Activated B cell treated with CpG ODN at 0.5 μM for 24 hours (primary cell): ENCODE measurements at regions not wholly inside any gene's neighbourhood (a gene's known extent, or its start where the extent isn't known, plus 50 kb on each side); places are given as distances from the start of the nearest gene placed in this dataset.
"Not testable (repeated sequence)": the region's sequence is repeated elsewhere in the genome, so short reads cannot be mapped to it uniquely, and the experiment has no call there.

Source experiments
- ATAC-seq: fragments of 200-7000 bp; cut with Tn5 transposase; one replicate; pipeline ENCODE4 v1.10.0; 2021; ENCODE audit warnings: low read depth, mild to moderate bottlenecking, moderate library complexity
- CTCF ChIA-PET: fragments of 350-600 bp; sonication (Branson Sonifier 250); formaldehyde crosslinking; loops from one replicate; lab custom pipeline; 2021; ENCODE audit warnings: antibody characterized with exemption; lab: Charles Lee
- POLR2A ChIA-PET: fragments of 350-600 bp; sonication (Branson Sonifier 250); formaldehyde crosslinking; loops from one replicate; lab custom pipeline; 2021; ENCODE audit warnings: antibody characterized with exemption; lab: Charles Lee
- DNase-seq: peaks from one replicate; pipeline ENCODE4 v3.0.0; 2022
- H3K27ac Mint-ChIP-seq: one replicate; pipeline ENCODE4 v1.8.0; 2020; ENCODE audit warnings: mixed read lengths
- H3K27me3 Mint-ChIP-seq: one replicate; pipeline ENCODE4 v1.8.0; 2021; ENCODE audit warnings: mixed read lengths
- H3K36me3 Mint-ChIP-seq: one replicate; pipeline ENCODE4 v1.8.0; 2021; ENCODE audit warnings: low read depth, mixed read lengths
- H3K4me1 Mint-ChIP-seq: one replicate; pipeline ENCODE4 v1.8.0; 2021; ENCODE audit warnings: mixed read lengths
- H3K4me3 Mint-ChIP-seq: one replicate; pipeline ENCODE4 v1.8.0; 2020; ENCODE audit warnings: mild to moderate bottlenecking, mixed read lengths
- H3K9me3 Mint-ChIP-seq: one replicate; pipeline ENCODE4 v1.8.0; 2020; ENCODE audit warnings: mixed read lengths
- CTCF ChIP-seq: fragments of 200-600 bp; IDR thresholded peaks from one replicate; pipeline ENCODE4 v1.8.0; 2022; ENCODE audit warnings: antibody characterized with exemption, mild to moderate bottlenecking
- intact Hi-C: fragments of 100-400 bp; cut with micrococcal nuclease; formaldehyde crosslinking; loops from one replicate; pipeline ENCODE4 v1.15.1; 2024

- Mint-ChIP-seq H3K36me3 (no peaks in the 10 kb centered on the region), H3K4me1 (peaks cover 19% of the 10 kb centered on the region), H3K27ac (no peak overlapping the region), H3K9me3 (no peaks in the 10 kb centered on the region), H3K27me3 (no peaks in the 10 kb centered on the region), H3K4me3 (no peak overlapping the region)
- no peak for TF ChIP-seq CTCF
- CTCF ChIA-PET: no interaction called here
- POLR2A ChIA-PET: no interaction called here
- ATAC-seq (no peak), DNase-seq (no peak)
- intact Hi-C loops: no loop called here
These were observed 1667.8 kb downstream of the MRPL39 start for GRCh38 chr21:23939369-23940065.

GRCh38 chr21:23936991-23937390, 1670.3 kb downstream of the MRPL39 start:
- ChIA-PET CTCF (interaction anchor here (1.3 kb wide), 1 partner anchor 32 kb away, joined by 3 read pairs; no protein-coding TSS in a partner anchor), POLR2A (no interaction called here)
- Mint-ChIP-seq H3K9me3 (no peaks in the 10 kb centered on the region), H3K4me1 (peaks cover 19% of the 10 kb centered on the region), H3K4me3 (peak overlapping the region; percentile 44), H3K36me3 (no peaks in the 10 kb centered on the region), H3K27me3 (no peaks in the 10 kb centered on the region), H3K27ac (peak overlapping the region; percentile 81)
- DNase-seq (no peak), ATAC-seq (peak; percentile 25)
- intact Hi-C loops: loop anchor here (1.0 to 2.0 kb wide), 2 partner anchors 15 to 18 kb away; no protein-coding TSS in a partner anchor
- TF ChIP-seq CTCF: no peak

- H3K27me3 Mint-ChIP-seq: no peaks in the 10 kb centered on the region
- DNase-seq (no peak), ATAC-seq (no peak)
- H3K27ac Mint-ChIP-seq: peak overlapping the region; percentile 46
- CTCF ChIA-PET: interaction anchor here (1.0 to 1.3 kb wide), 2 partner anchors 33 to 109 kb away, joined by 3 to 4 read pairs; no protein-coding TSS in a partner anchor
- H3K9me3 Mint-ChIP-seq: no peaks in the 10 kb centered on the region
- no peak overlapping the region for H3K4me3 Mint-ChIP-seq
- intact Hi-C loops: loop anchor here (1.0 to 2.0 kb wide), 2 partner anchors 14 to 19 kb away; no protein-coding TSS in a partner anchor
- no peaks in the 10 kb centered on the region for H3K36me3 Mint-ChIP-seq
- peaks cover 19% of the 10 kb centered on the region for H3K4me1 Mint-ChIP-seq
- POLR2A ChIA-PET: no interaction called here
- TF ChIP-seq CTCF: no peak
These were observed 1671.1 kb downstream of the MRPL39 start for GRCh38 chr21:23936224-23936623.

- H3K9me3 Mint-ChIP-seq: no peaks in the 10 kb centered on the region
- H3K4me3 Mint-ChIP-seq: no peak overlapping the region
- no peaks in the 10 kb centered on the region for H3K36me3 Mint-ChIP-seq
- ATAC-seq (no peak), DNase-seq (no peak)
- intact Hi-C loops: no loop called here
- no peaks in the 10 kb centered on the region for H3K27me3 Mint-ChIP-seq
- peaks cover 4% of the 10 kb centered on the region for H3K4me1 Mint-ChIP-seq
- CTCF ChIA-PET: interaction anchor here (0.9 kb wide), 1 partner anchor 39 kb away, joined by 4 read pairs; no protein-coding TSS in a partner anchor
- POLR2A ChIA-PET: no interaction called here
- H3K27ac Mint-ChIP-seq: no peak overlapping the region
- no peak for TF ChIP-seq CTCF
These were observed 1676.7 kb downstream of the MRPL39 start for GRCh38 chr21:23930565-23930964.

- CTCF ChIA-PET, H3K27ac Mint-ChIP-seq, H3K4me3 Mint-ChIP-seq, H3K9me3 Mint-ChIP-seq, ATAC-seq, H3K36me3 Mint-ChIP-seq, intact Hi-C loops, H3K27me3 Mint-ChIP-seq, DNase-seq: not testable (repeated sequence)
- H3K4me1 Mint-ChIP-seq: peaks cover 25% of the 10 kb centered on the region
- POLR2A ChIA-PET: interaction anchor here (0.6 kb wide), 1 partner anchor 1082 kb away, joined by 3 read pairs; no protein-coding TSS in a partner anchor
These were observed 1680.9 kb downstream of the MRPL39 start for GRCh38 chr21:23926430-23926829.
